ENCODE measurements at regions not wholly inside any gene's neighbourhood (a gene's known extent, or its start where the extent isn't known, plus 50 kb on each side); places are given as distances from the start of the nearest gene placed in this dataset.

DNA sequence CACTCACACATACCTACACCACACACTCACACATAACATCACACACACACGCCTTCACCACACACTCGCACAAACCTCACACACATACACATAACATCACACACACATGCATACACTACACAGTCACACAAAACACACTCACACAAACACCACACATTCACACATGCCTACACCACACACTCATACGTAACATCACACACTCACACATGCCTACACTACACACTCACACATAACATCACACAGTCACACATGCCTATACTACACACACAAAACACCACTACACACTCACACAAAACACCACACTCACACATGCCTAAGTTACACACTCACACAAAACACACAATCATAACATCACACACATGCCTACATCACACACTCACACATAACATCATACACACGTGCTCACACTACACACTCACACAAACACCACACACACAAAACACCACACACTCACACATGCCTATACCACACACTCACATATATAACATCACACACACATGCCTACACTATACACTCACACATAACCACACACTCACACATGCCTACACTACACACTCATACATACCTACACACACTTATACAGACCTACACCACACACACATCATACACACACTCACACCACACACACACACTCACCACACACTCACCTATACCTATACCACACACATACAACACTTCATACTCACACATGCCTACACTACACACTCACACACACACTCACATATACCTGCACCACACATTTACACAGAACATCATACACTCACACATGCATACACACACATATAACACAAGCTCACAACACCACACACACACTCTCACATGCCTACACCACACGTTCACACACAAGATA is 383.5 kb downstream of the C6orf118 start:
- Histone ChIP-seq H3K36me3 (ENCODE audit: control insufficient read depth, insufficient read depth, low read length) (no peaks in the 10 kb centered on the region), H3K4me3 (replicated peaks; ENCODE audit: low read depth, low read length) (no peak overlapping the region), H3K27me3 (replicated peaks; ENCODE audit: control insufficient read depth, insufficient read depth, low read length) (no peaks in the 10 kb centered on the region)
- DNase-seq (ENCODE audit: extremely low read depth, insufficient read length) = no peak
- TF ChIP-seq, protein P1, sequence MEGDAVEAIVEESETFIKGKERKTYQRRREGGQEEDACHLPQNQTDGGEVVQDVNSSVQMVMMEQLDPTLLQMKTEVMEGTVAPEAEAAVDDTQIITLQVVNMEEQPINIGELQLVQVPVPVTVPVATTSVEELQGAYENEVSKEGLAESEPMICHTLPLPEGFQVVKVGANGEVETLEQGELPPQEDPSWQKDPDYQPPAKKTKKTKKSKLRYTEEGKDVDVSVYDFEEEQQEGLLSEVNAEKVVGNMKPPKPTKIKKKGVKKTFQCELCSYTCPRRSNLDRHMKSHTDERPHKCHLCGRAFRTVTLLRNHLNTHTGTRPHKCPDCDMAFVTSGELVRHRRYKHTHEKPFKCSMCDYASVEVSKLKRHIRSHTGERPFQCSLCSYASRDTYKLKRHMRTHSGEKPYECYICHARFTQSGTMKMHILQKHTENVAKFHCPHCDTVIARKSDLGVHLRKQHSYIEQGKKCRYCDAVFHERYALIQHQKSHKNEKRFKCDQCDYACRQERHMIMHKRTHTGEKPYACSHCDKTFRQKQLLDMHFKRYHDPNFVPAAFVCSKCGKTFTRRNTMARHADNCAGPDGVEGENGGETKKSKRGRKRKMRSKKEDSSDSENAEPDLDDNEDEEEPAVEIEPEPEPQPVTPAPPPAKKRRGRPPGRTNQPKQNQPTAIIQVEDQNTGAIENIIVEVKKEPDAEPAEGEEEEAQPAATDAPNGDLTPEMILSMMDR (IDR thresholded peaks at IDR 0.05; ENCODE audit: insufficient read depth, low read length, poor library complexity, severe bottlenecking) = no peak

DNA sequence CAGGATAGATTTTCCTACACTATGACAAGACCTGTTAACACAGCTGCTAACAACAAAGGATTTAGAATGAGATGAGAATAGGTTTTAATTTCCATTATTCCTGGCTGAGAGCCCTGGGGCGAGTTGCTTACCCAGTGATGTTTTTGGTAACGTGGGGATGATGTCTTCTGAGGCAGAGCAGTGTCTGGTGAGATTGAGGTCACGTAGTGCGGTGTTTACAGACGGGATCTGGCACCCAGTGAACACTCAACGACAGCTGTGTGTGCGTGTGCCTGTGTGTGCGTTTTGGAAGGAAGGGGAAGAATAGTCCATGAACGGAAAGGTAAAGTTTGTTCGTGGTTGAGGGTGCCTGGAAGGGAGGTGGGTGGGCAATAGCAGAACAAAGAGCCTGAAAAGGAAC is 384.7 kb downstream of the C6orf118 start:
- TF ChIP-seq, protein P1 (IDR thresholded peaks at IDR 0.05; ENCODE audit: insufficient read depth, low read length, poor library complexity, severe bottlenecking) = no peak
- no peak for DNase-seq (ENCODE audit: extremely low read depth, insufficient read length)
- H3K4me3 ChIP-seq (replicated peaks; ENCODE audit: low read depth, low read length) = no peak overlapping the region
- H3K27me3 ChIP-seq (replicated peaks; ENCODE audit: control insufficient read depth, insufficient read depth, low read length) = no peaks in the 10 kb centered on the region
- no peaks in the 10 kb centered on the region for H3K36me3 ChIP-seq (ENCODE audit: control insufficient read depth, insufficient read depth, low read length)

DNA sequence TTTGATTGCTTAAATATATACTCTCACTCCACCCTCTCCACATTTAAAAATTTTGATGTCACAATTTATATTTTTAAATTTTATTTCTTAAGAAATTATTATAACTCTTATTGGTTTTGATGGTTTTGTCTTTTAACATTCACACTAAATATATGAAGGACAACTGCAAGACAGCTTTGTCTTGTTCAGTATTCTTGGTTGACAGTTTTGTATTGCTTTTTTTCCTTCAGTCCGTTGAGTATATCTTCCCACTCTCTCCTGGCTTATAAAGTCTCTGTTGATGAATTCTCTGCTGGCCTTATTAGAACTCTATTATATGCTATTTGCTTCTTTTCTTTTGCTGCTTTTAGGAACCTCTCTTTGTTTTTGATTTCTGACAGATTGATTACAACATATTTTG is 392.2 kb downstream of the C6orf118 start:
- TF ChIP-seq, protein P1 (IDR thresholded peaks at IDR 0.05; ENCODE audit: insufficient read depth, low read length, poor library complexity, severe bottlenecking) = no peak
- Histone ChIP-seq H3K27me3 (replicated peaks; ENCODE audit: control insufficient read depth, insufficient read depth, low read length) (no peaks in the 10 kb centered on the region), H3K4me3 (replicated peaks; ENCODE audit: low read depth, low read length) (no peak overlapping the region), H3K36me3 (ENCODE audit: control insufficient read depth, insufficient read depth, low read length) (no peaks in the 10 kb centered on the region)
- DNase-seq (ENCODE audit: extremely low read depth, insufficient read length) = no peak

DNA sequence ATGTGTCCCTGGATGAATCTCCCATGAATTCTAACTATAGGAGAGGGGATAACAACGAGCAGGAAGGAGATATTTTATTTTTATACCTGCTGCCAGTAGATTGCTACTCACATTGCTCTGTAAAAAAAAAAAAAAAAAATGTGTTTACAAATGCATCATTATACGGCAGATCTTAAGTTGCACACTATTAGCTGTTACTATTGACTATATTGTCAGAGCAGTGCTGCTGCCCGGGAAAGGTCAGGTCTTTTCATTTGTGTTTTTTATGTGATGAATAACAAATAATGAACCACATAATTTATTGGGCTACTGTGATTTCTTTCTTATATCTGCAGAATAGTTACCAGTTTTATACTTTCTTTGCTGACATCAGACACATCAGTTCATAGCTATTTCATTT is 393.3 kb downstream of the C6orf118 start:
- Histone ChIP-seq H3K36me3 (ENCODE audit: control insufficient read depth, insufficient read depth, low read length) (no peaks in the 10 kb centered on the region), H3K27me3 (replicated peaks; ENCODE audit: control insufficient read depth, insufficient read depth, low read length) (no peaks in the 10 kb centered on the region), H3K4me3 (replicated peaks; ENCODE audit: low read depth, low read length) (no peak overlapping the region)
- no peak for DNase-seq (ENCODE audit: extremely low read depth, insufficient read length)
- TF ChIP-seq, protein P1 (IDR thresholded peaks at IDR 0.05; ENCODE audit: insufficient read depth, low read length, poor library complexity, severe bottlenecking) = no peak

DNA sequence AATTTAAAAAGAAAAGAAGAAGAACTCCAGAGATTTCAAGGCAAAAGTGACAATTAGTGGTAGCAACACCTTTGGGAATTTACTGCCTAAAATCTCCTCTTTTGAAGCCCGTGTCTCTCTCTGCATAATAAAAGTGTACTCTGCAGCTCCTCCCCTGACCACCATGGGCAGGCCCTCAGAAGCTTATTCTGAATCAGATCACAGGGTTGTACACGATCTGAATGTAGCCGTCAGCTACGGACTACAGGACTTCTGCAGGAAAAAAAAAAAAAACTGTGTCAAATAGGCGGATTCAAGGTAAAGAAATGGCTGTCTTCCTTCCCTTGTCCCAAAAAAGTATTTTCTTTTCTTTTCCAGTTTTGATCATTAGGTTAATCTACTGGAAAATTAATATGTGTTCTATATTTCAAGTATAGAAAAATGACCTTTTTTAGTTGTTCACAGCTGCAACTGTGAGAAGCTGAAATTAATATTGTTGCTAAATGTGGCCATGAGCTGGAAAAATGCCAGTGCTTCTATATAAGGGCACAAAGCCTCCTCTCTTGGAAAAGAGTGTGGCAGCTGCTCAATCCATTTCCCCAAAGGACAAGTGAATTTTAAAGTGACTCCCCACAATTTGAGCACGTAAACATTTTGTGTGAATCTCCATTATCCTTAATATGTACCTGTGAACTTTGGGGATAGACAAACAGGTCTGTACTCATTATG is 397.4 kb downstream of the C6orf118 start:
- Histone ChIP-seq H3K36me3 (ENCODE audit: control insufficient read depth, insufficient read depth, low read length) (no peaks in the 10 kb centered on the region), H3K27me3 (replicated peaks; ENCODE audit: control insufficient read depth, insufficient read depth, low read length) (no peaks in the 10 kb centered on the region), H3K4me3 (replicated peaks; ENCODE audit: low read depth, low read length) (no peak overlapping the region)
- no peak for DNase-seq (ENCODE audit: extremely low read depth, insufficient read length)
- TF ChIP-seq, protein P1 (IDR thresholded peaks at IDR 0.05; ENCODE audit: insufficient read depth, low read length, poor library complexity, severe bottlenecking) = no peak

All from GM06990 (cell line).